SK-N-SH treated with all-trans-retinoic acid at 6 μM for 48 hours (cell line): ENCODE measurements at regions not wholly inside any gene's neighbourhood (a gene's known extent, or its start where the extent isn't known, plus 50 kb on each side); places are given as distances from the start of the nearest gene placed in this dataset.

Experiments used
- ATAC-seq: fragments of 200-7000 bp; cut with Tn5 transposase; 3 replicates; pipeline ENCODE4 v1.9.1; 2020; ENCODE audit warnings: mild to moderate bottlenecking, moderate library complexity
- CSDC2 ChIP-seq: fragments of 250-450 bp; sonication (Bioruptor Pico); IDR thresholded peaks from 2 replicates; pipeline ENCODE4 v1.5.0; 2020; ENCODE audit warnings: mild to moderate bottlenecking, moderate library complexity
- CSRNP3 ChIP-seq: fragments of 250-450 bp; sonication (Bioruptor Pico); IDR thresholded peaks from 2 replicates; pipeline ENCODE4 v1.5.1; 2021; ENCODE audit warnings: mild to moderate bottlenecking, moderate library complexity
- ESRRG ChIP-seq: fragments of 250-450 bp; sonication (Bioruptor Pico); IDR thresholded peaks from 2 replicates; pipeline ENCODE4 v1.6.1; 2021; ENCODE audit warnings: mild to moderate bottlenecking
- GLIS3 ChIP-seq: fragments of 250-450 bp; sonication (Bioruptor Pico); IDR thresholded peaks from 2 replicates; pipeline ENCODE4 v1.5.0; 2020; ENCODE audit warnings: mild to moderate bottlenecking, moderate library complexity
- OSR1 ChIP-seq: fragments of 250-450 bp; sonication (Bioruptor Pico); IDR thresholded peaks from 2 replicates; pipeline ENCODE4 v1.8.0; 2022; ENCODE audit warnings: moderate library complexity, mild to moderate bottlenecking, inconsistent platforms
- PATZ1 ChIP-seq: fragments of 250-450 bp; sonication (Bioruptor Pico); IDR thresholded peaks from 2 replicates; pipeline ENCODE4 v1.8.0; 2020; ENCODE audit warnings: mild to moderate bottlenecking, moderate library complexity, borderline replicate concordance
- POU6F1 ChIP-seq: fragments of 250-450 bp; sonication (Bioruptor Pico); IDR thresholded peaks from 2 replicates; pipeline ENCODE4 v1.8.0; 2021; ENCODE audit warnings: low read depth, mild to moderate bottlenecking, moderate library complexity, borderline replicate concordance
- PPARA ChIP-seq: fragments of 250-450 bp; sonication (Bioruptor Pico); IDR thresholded peaks from 2 replicates; pipeline ENCODE4 v1.5.0; 2020; ENCODE audit warnings: mild to moderate bottlenecking, borderline replicate concordance
- SNAI2 ChIP-seq: fragments of 250-450 bp; sonication (Bioruptor Pico); IDR thresholded peaks from 2 replicates; pipeline ENCODE4 v1.5.0; 2020; ENCODE audit warnings: mild to moderate bottlenecking, moderate library complexity
- TCF4 ChIP-seq: fragments of 250-450 bp; sonication (Bioruptor Pico); IDR thresholded peaks from 2 replicates; pipeline ENCODE4 v1.8.0; 2021; ENCODE audit warnings: mild to moderate bottlenecking, moderate library complexity, borderline replicate concordance
- TOX ChIP-seq: fragments of 250-450 bp; sonication (Bioruptor Pico); IDR thresholded peaks from 2 replicates; pipeline ENCODE4 v1.8.0; 2021; ENCODE audit warnings: mild to moderate bottlenecking, moderate library complexity, borderline replicate concordance
- ZFP3 ChIP-seq: fragments of 250-450 bp; sonication (Bioruptor Pico); IDR thresholded peaks from 2 replicates; pipeline ENCODE4 v1.5.0; 2020; ENCODE audit warnings: mild to moderate bottlenecking, moderate library complexity
- ZNF565 ChIP-seq: fragments of 450-650 bp; formaldehyde crosslinking; conservative IDR thresholded peaks from 2 replicates; pipeline ENCODE4 v1.5.0; 2020; ENCODE audit warnings: low read depth, mild to moderate bottlenecking, moderate library complexity
- ZNF8 ChIP-seq: fragments of 450-650 bp; formaldehyde crosslinking; IDR thresholded peaks from 2 replicates; pipeline ENCODE4 v1.5.0; 2020; ENCODE audit warnings: mild to moderate bottlenecking, moderate library complexity
- TF ChIP-seq, protein P1 (sequence below): fragments of 250-450 bp; sonication (Bioruptor Pico); IDR thresholded peaks from 2 replicates; pipeline ENCODE4 v1.5.0; 2020; ENCODE audit warnings: mild to moderate bottlenecking, moderate library complexity
- TF ChIP-seq, protein P2 (sequence below): fragments of 250-450 bp; sonication (Bioruptor Pico); IDR thresholded peaks from 2 replicates; pipeline ENCODE4 v1.5.1; 2020; ENCODE audit warnings: low read depth, mild to moderate bottlenecking, moderate library complexity

DNA sequence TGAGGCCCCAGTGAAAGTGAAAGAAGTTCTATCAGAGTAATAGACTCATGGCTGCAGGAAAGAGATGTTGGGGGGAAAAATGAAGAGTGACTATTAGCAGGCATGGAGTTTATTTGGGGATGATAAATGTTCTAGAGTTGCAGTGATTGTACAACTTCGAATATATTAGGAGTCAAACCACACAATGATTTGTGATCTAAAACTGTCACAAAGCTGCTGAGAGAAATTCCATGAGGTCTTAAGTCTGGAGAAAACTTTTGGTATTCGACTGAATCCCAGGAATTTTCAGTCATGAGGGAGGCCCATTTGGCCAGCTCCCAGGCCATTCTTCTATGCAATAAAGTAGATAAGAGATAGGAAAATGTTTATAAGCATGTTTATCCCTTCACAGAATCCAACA, 55.9 kb upstream of the UNC5B start:
- TF ChIP-seq CSRNP3 (CRISPR knock-in tag) = no peak
- no peak for TF ChIP-seq ZNF8 (CRISPR knock-in tag)
- TF ChIP-seq TOX (CRISPR knock-in tag) = no peak
- TF ChIP-seq ZNF565 (CRISPR knock-in tag) = no peak
- TF ChIP-seq, all 23 proteins: peak for 0
- no peak for ATAC-seq

GRCh38 chr10:71157435-71157834, 54.9 kb upstream of the UNC5B start:
- TF ChIP-seq CSRNP3 (CRISPR knock-in tag) = no peak
- TF ChIP-seq, protein P1, sequence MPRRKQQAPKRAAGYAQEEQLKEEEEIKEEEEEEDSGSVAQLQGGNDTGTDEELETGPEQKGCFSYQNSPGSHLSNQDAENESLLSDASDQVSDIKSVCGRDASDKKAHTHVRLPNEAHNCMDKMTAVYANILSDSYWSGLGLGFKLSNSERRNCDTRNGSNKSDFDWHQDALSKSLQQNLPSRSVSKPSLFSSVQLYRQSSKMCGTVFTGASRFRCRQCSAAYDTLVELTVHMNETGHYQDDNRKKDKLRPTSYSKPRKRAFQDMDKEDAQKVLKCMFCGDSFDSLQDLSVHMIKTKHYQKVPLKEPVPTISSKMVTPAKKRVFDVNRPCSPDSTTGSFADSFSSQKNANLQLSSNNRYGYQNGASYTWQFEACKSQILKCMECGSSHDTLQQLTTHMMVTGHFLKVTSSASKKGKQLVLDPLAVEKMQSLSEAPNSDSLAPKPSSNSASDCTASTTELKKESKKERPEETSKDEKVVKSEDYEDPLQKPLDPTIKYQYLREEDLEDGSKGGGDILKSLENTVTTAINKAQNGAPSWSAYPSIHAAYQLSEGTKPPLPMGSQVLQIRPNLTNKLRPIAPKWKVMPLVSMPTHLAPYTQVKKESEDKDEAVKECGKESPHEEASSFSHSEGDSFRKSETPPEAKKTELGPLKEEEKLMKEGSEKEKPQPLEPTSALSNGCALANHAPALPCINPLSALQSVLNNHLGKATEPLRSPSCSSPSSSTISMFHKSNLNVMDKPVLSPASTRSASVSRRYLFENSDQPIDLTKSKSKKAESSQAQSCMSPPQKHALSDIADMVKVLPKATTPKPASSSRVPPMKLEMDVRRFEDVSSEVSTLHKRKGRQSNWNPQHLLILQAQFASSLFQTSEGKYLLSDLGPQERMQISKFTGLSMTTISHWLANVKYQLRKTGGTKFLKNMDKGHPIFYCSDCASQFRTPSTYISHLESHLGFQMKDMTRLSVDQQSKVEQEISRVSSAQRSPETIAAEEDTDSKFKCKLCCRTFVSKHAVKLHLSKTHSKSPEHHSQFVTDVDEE = no peak
- TF ChIP-seq, protein P2, sequence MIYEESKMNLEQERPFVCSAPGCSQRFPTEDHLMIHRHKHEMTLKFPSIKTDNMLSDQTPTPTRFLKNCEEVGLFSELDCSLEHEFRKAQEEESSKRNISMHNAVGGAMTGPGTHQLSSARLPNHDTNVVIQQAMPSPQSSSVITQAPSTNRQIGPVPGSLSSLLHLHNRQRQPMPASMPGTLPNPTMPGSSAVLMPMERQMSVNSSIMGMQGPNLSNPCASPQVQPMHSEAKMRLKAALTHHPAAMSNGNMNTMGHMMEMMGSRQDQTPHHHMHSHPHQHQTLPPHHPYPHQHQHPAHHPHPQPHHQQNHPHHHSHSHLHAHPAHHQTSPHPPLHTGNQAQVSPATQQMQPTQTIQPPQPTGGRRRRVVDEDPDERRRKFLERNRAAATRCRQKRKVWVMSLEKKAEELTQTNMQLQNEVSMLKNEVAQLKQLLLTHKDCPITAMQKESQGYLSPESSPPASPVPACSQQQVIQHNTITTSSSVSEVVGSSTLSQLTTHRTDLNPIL = no peak
- no peak for TF ChIP-seq CSDC2 (CRISPR knock-in tag)
- no peak for TF ChIP-seq TOX (CRISPR knock-in tag)
- no peak for TF ChIP-seq ESRRG (CRISPR knock-in tag)
- no peak for TF ChIP-seq ZNF565 (CRISPR knock-in tag)
- TF ChIP-seq ZFP3 (CRISPR knock-in tag) = no peak
- no peak for TF ChIP-seq OSR1 (CRISPR knock-in tag)
- no peak for ATAC-seq

DNA sequence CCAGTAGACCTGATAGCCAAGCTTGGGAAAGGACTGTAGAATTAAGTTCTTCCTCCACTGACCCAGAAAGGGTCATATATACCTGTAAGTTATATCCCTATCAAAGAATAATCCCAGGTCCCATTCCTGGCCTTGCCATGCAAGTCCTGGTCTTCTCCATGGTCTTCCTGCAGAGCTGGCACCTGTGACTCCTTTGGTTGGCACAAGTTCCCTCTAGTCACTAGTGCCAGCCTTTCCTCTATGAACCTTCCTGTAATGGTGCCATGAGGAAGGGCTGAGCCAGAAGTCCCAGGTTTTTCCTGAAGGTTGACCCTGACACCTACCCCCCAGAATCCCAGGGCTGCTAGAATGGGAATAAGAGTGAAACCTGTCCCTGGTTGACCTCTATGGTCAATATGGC, 54.1 kb upstream of the UNC5B start:
- TF ChIP-seq ZFP3 (CRISPR knock-in tag) (no peak), TCF4 (CRISPR knock-in tag) (no peak), OSR1 (CRISPR knock-in tag) (no peak), ESRRG (CRISPR knock-in tag) (no peak), PPARA (CRISPR knock-in tag) (no peak), CSRNP3 (CRISPR knock-in tag) (no peak), SNAI2 (CRISPR knock-in tag) (no peak), PATZ1 (no peak), POU6F1 (no peak), GLIS3 (CRISPR knock-in tag) (no peak)
- TF ChIP-seq, protein P1 = no peak
- no peak for ATAC-seq
